ENCODE measurements at regions not wholly inside any gene's neighbourhood (a gene's known extent, or its start where the extent isn't known, plus 50 kb on each side); places are given as distances from the start of the nearest gene placed in this dataset.

DNA sequence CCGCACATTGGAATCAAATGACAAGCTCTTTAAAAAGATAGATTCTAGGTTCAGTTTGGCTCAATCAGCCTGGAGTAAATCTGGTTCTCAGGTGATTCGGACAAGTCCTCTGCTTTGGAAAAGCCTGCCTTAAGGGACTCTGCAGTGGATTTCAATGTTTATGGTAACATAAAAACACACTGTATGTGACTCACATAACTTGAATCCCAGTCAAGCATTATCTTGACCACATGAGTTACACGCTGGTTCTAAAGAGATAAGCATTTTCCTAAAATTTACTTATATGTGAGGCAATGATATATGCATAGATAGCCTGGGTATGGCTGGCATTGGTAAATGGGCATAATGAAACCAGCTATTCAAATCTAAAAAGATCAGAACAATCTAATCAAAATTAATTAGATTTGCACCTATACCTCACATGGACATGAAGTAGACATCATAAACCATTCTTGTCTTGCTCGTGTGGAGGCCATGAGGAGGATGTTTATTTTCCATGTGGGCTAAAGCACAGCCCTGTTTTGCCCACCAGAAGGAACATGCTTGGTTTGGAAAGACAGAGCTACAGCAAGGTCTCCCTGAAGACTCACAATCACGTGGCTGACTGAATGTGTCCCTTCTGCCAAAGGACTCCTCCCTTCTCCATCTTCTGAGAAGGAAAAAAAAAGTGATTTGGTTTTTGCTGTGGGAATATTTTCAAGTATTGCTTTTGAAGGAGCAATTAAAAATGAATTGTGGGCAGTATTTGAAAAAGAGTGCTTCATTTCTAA, 351.7 kb downstream of the DIRAS2 start:
- DNase-seq: no peak
- H3K27me3 ChIP-seq (ENCODE audit: control insufficient read depth, insufficient read depth, low read length): no peaks in the 10 kb centered on the region
- H3K36me3 ChIP-seq (replicated peaks; ENCODE audit: control insufficient read depth, insufficient read depth, low read length): no peaks in the 10 kb centered on the region
- H3K4me3 ChIP-seq (ENCODE audit: insufficient read depth, low read depth, low read length): no peak overlapping the region

DNA sequence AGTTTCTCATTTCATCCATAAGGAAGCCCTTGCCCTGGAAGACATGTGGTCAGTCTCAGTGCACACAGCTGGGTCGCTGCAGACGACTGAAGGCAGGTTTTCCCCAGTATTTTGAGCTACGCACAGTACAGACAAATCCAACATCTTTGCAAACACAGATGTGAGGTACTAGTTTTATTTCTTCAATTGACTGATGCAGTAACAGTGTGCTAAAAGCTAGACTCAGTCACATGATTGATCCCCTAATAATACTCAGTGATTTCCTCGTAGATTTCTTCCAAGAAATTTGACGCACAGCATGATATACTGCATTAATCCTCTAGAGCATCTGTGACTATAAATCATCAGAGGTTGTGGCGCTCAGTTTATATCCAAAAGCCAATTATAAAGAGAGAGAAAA, 346.1 kb downstream of the DIRAS2 start:
- Histone ChIP-seq H3K27me3 (ENCODE audit: control insufficient read depth, insufficient read depth, low read length) (no peaks in the 10 kb centered on the region), H3K36me3 (replicated peaks; ENCODE audit: control insufficient read depth, insufficient read depth, low read length) (no peaks in the 10 kb centered on the region), H3K4me3 (ENCODE audit: insufficient read depth, low read depth, low read length) (no peak overlapping the region)
- no peak for DNase-seq

DNA sequence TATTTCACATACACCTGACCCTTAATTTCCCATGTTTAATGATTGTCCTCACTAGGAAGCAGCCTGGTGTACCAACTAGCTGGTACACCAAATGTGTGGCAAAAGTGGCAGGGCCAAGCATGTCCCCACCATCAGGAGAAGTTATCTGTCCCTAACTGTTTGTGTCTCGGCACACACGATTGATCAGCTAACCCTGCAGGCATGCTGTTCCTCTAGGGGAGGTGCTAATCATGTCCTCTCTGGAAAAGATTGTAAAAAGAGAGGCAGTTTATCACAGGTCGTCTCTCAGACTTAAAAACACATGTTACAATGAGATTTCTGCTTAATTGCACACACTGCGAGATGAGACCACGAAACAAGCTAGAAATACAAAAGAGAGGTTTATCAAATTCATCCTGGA, 342.7 kb downstream of the DIRAS2 start:
- Histone ChIP-seq H3K4me3 (ENCODE audit: insufficient read depth, low read depth, low read length) (no peak overlapping the region), H3K27me3 (ENCODE audit: control insufficient read depth, insufficient read depth, low read length) (no peaks in the 10 kb centered on the region), H3K36me3 (replicated peaks; ENCODE audit: control insufficient read depth, insufficient read depth, low read length) (no peaks in the 10 kb centered on the region)
- DNase-seq: no peak

DNA sequence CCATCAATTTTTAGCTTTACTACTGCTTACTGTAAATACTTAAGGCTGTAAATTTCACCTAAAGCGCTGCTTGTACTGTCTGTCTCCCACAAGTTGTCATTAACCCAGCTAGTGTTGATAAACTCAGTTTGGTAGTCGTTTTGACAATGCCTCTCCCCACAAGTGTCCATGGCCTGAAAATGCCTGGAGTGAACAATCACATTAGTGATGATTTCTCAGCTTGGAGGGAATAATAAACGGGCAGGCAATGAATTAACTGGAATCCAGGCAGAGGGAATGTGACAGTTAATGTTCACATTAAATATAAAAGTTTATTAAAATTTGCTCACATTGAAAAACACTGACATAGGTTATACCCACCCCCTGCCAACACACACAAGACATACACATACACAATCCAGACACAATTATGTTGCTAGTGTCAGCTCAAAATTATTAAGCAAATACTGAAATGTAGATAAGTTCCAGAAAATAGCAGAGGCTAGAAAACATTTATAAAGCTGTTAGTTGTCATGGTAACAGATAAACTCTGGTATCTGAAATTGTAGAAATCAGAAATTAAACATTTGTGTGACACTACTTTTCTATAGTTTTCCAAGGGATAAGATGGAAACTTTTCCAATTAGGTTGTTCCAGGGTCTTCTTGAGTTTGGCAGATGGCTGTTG, 341.9 kb downstream of the DIRAS2 start:
- DNase-seq: no peak
- Histone ChIP-seq H3K36me3 (replicated peaks; ENCODE audit: control insufficient read depth, insufficient read depth, low read length) (no peaks in the 10 kb centered on the region), H3K4me3 (ENCODE audit: insufficient read depth, low read depth, low read length) (no peak overlapping the region), H3K27me3 (ENCODE audit: control insufficient read depth, insufficient read depth, low read length) (no peaks in the 10 kb centered on the region)

DNA sequence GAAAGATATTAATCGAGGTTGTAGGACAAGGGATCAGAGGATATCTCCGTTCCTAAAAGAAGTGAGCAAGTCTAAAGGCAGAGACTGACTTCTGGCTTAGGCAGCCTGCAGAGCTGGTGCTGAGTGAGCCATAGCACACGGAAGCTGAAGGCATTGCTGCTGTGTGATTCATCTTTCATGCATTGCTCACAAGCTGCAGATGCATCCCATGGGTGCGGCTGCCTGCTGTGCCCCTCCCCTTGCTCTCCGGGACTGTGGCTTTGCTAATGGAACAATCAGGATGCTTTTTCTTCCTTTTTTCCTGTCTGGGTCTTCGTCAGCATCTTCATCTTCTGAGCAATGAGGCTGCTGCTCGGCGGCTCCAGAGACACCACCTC, 341.4 kb downstream of the DIRAS2 start:
- no peak for DNase-seq
- H3K4me3 ChIP-seq (ENCODE audit: insufficient read depth, low read depth, low read length): no peak overlapping the region

DNA sequence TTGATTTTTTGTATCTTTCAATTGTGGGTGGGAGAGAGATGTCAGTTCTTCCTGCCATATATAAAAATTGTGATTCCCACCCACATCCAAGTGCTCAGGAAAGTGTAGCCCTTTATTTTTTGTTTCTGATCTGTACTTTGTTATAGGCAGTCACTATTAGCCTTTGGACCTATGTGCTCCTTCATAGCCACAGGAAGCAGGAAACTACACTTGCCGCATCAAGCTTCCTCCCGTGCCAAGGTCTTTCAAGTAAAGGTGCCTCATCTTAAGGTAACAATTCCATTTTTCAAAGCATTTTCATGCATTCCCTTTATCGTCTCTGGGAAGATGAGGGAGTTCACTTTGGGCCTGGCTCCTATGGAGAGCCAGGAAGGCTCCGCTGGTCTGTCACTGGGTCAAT, 339.0 kb downstream of the DIRAS2 start:
- H3K36me3 ChIP-seq (replicated peaks; ENCODE audit: control insufficient read depth, insufficient read depth, low read length): no peaks in the 10 kb centered on the region
- no peak overlapping the region for H3K4me3 ChIP-seq (ENCODE audit: insufficient read depth, low read depth, low read length)
- no peaks in the 10 kb centered on the region for H3K27me3 ChIP-seq (ENCODE audit: control insufficient read depth, insufficient read depth, low read length)
- DNase-seq: no peak

More for the DNA sequence above, 341.4 kb downstream of the DIRAS2 start:
- H3K27me3 ChIP-seq (ENCODE audit: control insufficient read depth, insufficient read depth, low read length): no peaks in the 10 kb centered on the region
- no peaks in the 10 kb centered on the region for H3K36me3 ChIP-seq (replicated peaks; ENCODE audit: control insufficient read depth, insufficient read depth, low read length)

DNA sequence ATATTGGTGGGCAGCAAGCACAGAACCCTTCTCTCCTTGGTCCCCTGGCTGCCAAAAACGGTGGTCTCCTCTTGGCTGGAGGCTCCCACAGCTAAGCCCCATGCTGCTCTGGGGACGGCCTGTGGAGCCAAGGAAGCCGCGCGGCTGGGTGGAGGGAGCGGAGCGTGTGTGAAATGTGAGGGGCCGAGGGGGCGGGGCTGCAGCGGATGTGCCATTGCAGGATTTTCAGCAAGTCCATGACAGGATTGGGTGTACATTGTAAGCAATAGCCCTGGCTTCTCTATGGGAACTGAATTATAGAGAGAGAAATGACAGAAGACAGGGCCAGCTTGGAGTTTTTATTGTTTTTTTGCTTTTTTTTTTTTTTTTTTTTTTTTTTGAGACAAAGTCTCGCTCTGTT, 336.5 kb downstream of the DIRAS2 start:
- Histone ChIP-seq H3K27me3 (ENCODE audit: control insufficient read depth, insufficient read depth, low read length) (no peaks in the 10 kb centered on the region), H3K4me3 (ENCODE audit: insufficient read depth, low read depth, low read length) (no peak overlapping the region), H3K36me3 (replicated peaks; ENCODE audit: control insufficient read depth, insufficient read depth, low read length) (no peaks in the 10 kb centered on the region)
- no peak for DNase-seq

DNA sequence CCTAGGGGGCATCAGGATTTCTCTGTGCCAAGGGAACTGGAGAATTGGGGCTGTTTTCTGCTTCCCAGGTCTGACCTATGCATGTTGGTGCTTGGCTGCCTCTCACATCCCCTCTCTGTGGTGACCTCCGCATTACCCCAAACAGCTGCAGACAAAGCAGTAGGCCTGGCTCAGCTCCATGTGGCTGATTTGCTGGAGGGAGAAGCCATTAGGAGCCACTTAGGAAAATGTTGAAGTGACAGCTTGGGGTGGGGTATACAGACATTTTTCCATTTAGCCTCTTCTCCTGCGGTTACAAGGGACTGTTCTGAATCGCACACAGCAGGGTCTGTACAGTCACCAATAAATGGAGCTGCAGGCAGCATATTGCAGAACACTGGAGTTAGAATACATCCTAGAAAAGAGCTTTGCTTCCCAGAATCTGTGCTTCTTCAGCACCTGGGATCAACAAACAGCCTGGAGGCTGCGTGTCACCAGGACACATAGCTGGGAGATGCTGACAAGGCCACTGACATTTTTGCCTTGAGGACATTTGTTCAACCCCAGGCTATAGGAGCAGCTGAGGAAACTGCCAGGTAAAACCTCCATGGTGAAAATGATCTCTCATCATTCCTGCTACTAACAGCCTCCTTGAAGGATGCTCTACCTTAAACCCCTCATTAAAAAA, 335.3 kb downstream of the DIRAS2 start:
- Histone ChIP-seq H3K36me3 (replicated peaks; ENCODE audit: control insufficient read depth, insufficient read depth, low read length) (no peaks in the 10 kb centered on the region), H3K4me3 (ENCODE audit: insufficient read depth, low read depth, low read length) (no peak overlapping the region), H3K27me3 (ENCODE audit: control insufficient read depth, insufficient read depth, low read length) (no peaks in the 10 kb centered on the region)
- DNase-seq: no peak

DNA sequence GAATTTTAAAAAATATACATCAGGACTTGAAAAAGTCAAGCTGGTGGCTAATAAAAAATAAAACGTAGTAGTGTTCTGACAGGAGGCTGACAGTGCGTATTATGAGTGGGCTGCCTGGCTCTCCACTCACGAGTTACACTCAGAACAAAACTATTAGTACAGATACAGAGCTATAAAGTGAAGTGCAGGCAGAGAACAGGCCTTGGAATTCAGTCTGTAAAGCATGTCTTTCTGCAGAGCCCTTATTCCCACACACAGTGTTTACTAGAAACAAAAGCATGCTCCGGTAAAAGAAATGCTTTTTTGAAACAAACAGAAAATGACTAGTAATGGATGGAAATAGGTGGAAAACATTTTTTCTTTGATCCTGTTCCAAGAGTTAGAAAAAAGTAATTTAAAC, 334.7 kb downstream of the DIRAS2 start:
- H3K27me3 ChIP-seq (ENCODE audit: control insufficient read depth, insufficient read depth, low read length): no peaks in the 10 kb centered on the region
- DNase-seq: no peak
- H3K4me3 ChIP-seq (ENCODE audit: insufficient read depth, low read depth, low read length): no peak overlapping the region
- no peaks in the 10 kb centered on the region for H3K36me3 ChIP-seq (replicated peaks; ENCODE audit: control insufficient read depth, insufficient read depth, low read length)

DNA sequence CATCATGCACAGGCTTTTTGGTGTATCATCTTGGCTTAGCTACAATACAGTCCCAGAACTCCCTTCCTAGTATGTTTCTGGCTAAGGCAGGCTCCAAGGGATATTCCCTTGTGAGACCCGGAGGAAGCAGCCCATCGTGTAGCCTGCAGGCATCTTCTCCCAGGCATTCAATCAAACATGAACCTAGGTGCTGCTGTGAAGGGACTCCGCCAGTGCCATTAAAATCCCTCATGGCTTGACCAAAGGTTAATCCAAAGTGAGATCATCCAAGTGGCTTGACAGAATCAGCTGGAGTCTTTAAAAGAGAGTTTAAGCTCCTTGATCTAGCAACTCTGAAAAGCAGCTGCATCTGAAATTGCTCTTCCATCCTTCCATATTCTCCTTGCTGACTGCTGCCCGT, 333.9 kb downstream of the DIRAS2 start:
- H3K27me3 ChIP-seq (ENCODE audit: control insufficient read depth, insufficient read depth, low read length): no peaks in the 10 kb centered on the region
- no peaks in the 10 kb centered on the region for H3K36me3 ChIP-seq (replicated peaks; ENCODE audit: control insufficient read depth, insufficient read depth, low read length)
- no peak for DNase-seq

DNA sequence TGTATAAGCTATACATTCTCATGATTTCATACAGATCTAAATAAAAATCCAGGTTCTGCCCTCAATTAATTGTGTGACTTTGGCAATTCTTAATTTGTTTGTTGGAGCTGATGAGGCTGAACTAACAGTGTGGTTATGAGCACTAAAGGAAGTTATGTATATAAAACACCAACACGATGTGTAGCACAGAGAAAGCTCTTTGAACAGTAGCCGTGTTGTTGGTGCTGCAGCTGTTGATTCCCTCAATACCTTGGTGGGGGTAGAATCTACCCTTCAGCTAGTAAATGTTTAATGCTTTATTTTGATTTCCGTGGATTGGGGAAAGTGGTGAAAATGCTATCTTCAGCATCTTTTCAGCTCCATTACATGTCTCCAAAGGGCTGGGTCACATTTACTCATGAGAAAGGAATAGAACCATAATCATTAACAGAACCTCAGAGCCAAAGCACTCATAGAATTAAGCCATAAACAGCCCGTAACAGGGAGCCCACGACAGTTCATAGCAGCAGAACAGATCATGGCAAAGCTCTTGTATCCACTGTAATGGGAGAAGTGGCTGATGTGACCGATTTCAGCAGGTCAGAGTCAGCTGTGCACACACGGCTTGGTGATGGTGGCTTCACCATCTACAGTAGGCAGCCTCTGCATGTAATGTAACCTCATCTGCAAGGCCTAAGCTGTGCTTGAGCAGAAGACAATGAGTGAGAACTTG, 332.7 kb downstream of the DIRAS2 start:
- no peaks in the 10 kb centered on the region for H3K36me3 ChIP-seq (replicated peaks; ENCODE audit: control insufficient read depth, insufficient read depth, low read length)
- no peaks in the 10 kb centered on the region for H3K27me3 ChIP-seq (ENCODE audit: control insufficient read depth, insufficient read depth, low read length)
- no peak overlapping the region for H3K4me3 ChIP-seq (ENCODE audit: insufficient read depth, low read depth, low read length)
- no peak for DNase-seq

More for the DNA sequence above, 333.9 kb downstream of the DIRAS2 start:
- H3K4me3 ChIP-seq (ENCODE audit: insufficient read depth, low read depth, low read length): no peak overlapping the region

DNA sequence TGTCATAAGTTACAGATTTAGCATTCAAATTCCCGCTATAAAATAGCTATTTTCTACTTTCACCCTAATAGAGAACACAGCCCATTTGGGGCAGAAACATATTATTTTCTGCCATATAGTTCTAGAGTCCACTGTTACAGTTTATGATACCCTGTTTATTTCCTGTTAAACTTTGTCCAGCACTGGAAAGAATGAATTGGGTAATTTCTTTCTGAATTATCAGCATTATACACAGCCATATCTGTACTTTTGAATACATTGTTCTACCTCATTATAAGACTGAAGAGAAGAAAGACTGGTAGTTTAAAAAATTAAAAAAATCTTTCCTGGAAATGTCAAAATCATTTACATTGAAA, 332.1 kb downstream of the DIRAS2 start:
- no peak for DNase-seq
- no peaks in the 10 kb centered on the region for H3K27me3 ChIP-seq (ENCODE audit: control insufficient read depth, insufficient read depth, low read length)

DNA sequence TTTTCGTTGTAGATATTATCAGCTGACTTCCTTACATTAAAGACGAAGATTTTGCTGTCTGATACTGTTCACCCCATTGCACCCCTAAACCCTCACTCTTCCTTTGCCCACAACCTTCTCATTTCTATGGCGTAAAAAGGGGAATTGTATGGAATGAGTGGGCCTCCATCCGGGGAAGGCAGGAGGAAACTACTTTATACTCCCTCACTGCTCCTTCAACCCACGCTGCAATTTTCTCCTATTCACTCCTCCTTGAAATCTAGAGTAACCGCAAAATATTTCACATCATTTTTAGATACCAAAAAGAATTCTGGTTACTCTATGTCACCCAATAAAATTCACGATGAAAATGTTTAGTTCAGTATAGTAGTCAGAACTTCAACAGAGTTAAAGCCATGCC, 330.8 kb downstream of the DIRAS2 start:
- no peaks in the 10 kb centered on the region for H3K36me3 ChIP-seq (replicated peaks; ENCODE audit: control insufficient read depth, insufficient read depth, low read length)
- H3K27me3 ChIP-seq (ENCODE audit: control insufficient read depth, insufficient read depth, low read length): no peaks in the 10 kb centered on the region
- no peak overlapping the region for H3K4me3 ChIP-seq (ENCODE audit: insufficient read depth, low read depth, low read length)
- no peak for DNase-seq

More for the DNA sequence above, 332.1 kb downstream of the DIRAS2 start:
- no peak overlapping the region for H3K4me3 ChIP-seq (ENCODE audit: insufficient read depth, low read depth, low read length)
- no peaks in the 10 kb centered on the region for H3K36me3 ChIP-seq (replicated peaks; ENCODE audit: control insufficient read depth, insufficient read depth, low read length)

DNA sequence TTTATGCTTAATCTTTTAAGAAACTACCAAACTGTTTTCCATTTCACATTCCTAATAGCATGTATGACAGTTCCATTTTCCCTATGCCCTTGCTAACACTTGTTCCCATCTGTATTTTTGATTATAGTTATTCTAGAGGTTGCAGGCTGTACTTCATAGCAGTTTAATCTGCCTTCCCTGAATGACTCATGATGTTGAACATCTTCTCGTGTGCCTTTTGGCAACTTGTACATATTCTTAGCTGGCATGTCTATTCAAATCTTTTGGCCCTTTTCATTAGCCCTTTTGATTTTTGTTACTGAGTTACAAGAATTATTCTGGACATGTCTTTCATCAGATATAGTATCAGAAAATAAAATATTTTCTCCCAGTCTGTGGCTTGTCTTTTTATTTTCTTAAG, 320.3 kb downstream of the DIRAS2 start:
- H3K36me3 ChIP-seq (replicated peaks; ENCODE audit: control insufficient read depth, insufficient read depth, low read length): no peaks in the 10 kb centered on the region
- H3K27me3 ChIP-seq (ENCODE audit: control insufficient read depth, insufficient read depth, low read length): no peaks in the 10 kb centered on the region
- no peak for DNase-seq
- no peak overlapping the region for H3K4me3 ChIP-seq (ENCODE audit: insufficient read depth, low read depth, low read length)
